Kidney (tissue), 13 donors: ENCODE measurements at regions not wholly inside any gene's neighbourhood (a gene's known extent, or its start where the extent isn't known, plus 50 kb on each side); places are given as distances from the start of the nearest gene placed in this dataset.

Experiments used
- DNase-seq, 5 donors: peaks; one replicate each; pipeline ENCODE4 v3.0.0-alpha.2; 2013 to 2020
- FAIRE-seq: peaks from 2 replicates; lab custom pipeline; 2012; peaks lifted over from hg19 to GRCh38; lab: Jason Lieb, UNC
- H3K27ac ChIP-seq, 2 donors: one replicate each; pipeline ENCODE4 v1.7.0; 2013; ENCODE audit warnings: low read depth in 2 of 2, low read length in 2 of 2, inconsistent platforms in 1 of 2
- H3K27me3 ChIP-seq: one replicate; pipeline ENCODE4 v1.7.1; 2013; ENCODE audit warnings: low read length, inconsistent platforms; ENCODE audit not compliant: control insufficient read depth, insufficient read depth
- H3K36me3 ChIP-seq, 3 donors: one replicate each; pipeline versions ENCODE4 v1.7.0 to v1.7.1; 2013; ENCODE audit warnings: low read length in 3 of 3, control low read depth in 1 of 3, inconsistent platforms in 1 of 3; ENCODE audit not compliant: insufficient read depth in 3 of 3, control insufficient read depth in 2 of 3
- H3K4me1 ChIP-seq, 3 donors: one replicate each; pipeline versions ENCODE4 v1.7.0 to v1.7.1; 2013; ENCODE audit warnings: low read length in 3 of 3, inconsistent platforms in 1 of 3, low read depth in 1 of 3; ENCODE audit not compliant: control insufficient read depth in 2 of 3, insufficient read depth in 2 of 3
- H3K4me3 ChIP-seq, 3 donors: one replicate each; pipeline versions ENCODE4 v1.7.0 to v1.8.1; 2013; ENCODE audit warnings: low read length in 3 of 3, control low read depth in 1 of 3, inconsistent platforms in 1 of 3
- H3K9ac ChIP-seq, 3 donors: one replicate each; pipeline versions ENCODE4 v1.7.0 to v1.7.1; 2013; ENCODE audit warnings: low read length in 3 of 3, control low read depth in 1 of 3, inconsistent platforms in 1 of 3
- H3K9me3 ChIP-seq, 3 donors: one replicate each; pipeline versions ENCODE4 v1.7.0 to v1.7.1; 2013; ENCODE audit warnings: low read length in 3 of 3, control low read depth in 1 of 3, inconsistent platforms in 1 of 3; ENCODE audit not compliant: control insufficient read depth in 2 of 3, insufficient read depth in 1 of 3
- intact Hi-C: fragments of 100-400 bp; cut with DNase I; formaldehyde crosslinking; loops from one replicate; pipeline ENCODE4 v1.11.1; 2022
- TF ChIP-seq, protein P1 (sequence below): IDR thresholded peaks from 3 replicates; pipeline ENCODE4 v1.5.1; 2012; ENCODE audit warnings: mild to moderate bottlenecking, moderate library complexity, borderline replicate concordance; ENCODE audit not compliant: insufficient read depth; ENCODE audit errors: extremely low read depth
- donor health status: control.
- donor health status: control.
- donor health status: control.
- donor health status: control.
- donor health status: control.
- donor health status: DM: yes; HTN: yes; CAD: no.
- donor health status: Normal renal cell carcinoma (clear cell type).

DNA sequence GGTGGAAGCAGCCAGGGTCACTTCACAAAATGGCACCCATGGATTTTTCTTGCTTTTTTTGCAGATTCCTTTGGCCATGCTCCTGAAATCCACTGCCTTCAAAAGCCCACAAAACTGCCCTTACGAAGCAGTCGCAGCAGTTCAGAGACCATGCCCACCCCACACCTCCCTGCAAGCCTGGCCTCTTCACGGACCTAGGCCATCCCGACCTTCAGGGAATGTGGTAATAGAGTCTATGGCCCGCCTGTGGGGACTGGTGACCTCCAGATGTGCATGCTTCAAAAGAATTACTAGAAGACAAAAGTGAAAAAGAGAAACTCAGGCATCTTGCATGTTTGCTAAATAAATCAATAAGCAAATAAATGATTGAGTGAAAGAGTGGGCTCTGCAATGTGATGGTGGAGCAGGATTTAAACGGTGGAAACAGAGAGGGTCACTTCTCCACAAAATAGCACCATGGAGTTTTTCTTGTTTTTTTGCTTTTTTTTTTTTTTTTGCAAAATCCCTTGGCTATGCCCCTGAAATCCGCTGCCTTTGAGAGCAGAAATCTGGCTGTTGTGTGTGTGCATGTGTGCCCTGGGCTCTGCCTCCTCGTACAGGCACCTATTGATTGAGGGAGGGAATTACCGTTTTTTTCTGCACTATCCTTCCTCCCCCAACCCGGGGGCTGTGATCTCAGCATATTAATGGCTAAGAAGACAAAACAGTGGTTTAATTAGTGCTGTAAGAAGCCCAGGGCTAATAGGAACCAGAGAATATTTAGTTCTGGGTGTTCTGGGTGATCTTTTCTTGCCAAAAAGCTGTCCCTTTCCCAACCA is 107.4 kb downstream of the PXDC1 start:
- no peaks in the 10 kb centered on the region for H3K27me3 ChIP-seq
- TF ChIP-seq, protein P1, sequence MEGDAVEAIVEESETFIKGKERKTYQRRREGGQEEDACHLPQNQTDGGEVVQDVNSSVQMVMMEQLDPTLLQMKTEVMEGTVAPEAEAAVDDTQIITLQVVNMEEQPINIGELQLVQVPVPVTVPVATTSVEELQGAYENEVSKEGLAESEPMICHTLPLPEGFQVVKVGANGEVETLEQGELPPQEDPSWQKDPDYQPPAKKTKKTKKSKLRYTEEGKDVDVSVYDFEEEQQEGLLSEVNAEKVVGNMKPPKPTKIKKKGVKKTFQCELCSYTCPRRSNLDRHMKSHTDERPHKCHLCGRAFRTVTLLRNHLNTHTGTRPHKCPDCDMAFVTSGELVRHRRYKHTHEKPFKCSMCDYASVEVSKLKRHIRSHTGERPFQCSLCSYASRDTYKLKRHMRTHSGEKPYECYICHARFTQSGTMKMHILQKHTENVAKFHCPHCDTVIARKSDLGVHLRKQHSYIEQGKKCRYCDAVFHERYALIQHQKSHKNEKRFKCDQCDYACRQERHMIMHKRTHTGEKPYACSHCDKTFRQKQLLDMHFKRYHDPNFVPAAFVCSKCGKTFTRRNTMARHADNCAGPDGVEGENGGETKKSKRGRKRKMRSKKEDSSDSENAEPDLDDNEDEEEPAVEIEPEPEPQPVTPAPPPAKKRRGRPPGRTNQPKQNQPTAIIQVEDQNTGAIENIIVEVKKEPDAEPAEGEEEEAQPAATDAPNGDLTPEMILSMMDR, result no peak
- no peak overlapping the region for H3K27ac ChIP-seq
- no peaks in the 10 kb centered on the region for H3K4me1 ChIP-seq
- no peak overlapping the region for H3K9ac ChIP-seq
- intact Hi-C loops, result no loop called here
- H3K9me3 ChIP-seq, result peaks cover 0 to 4% (median 0%) of the 10 kb centered on the region in 3 donors
- peak in 1 of 5 donors; percentile 27 for DNase-seq
- no peak overlapping the region for H3K4me3 ChIP-seq
- FAIRE-seq, result no peak
- H3K36me3 ChIP-seq, result no peaks in the 10 kb centered on the region

DNA sequence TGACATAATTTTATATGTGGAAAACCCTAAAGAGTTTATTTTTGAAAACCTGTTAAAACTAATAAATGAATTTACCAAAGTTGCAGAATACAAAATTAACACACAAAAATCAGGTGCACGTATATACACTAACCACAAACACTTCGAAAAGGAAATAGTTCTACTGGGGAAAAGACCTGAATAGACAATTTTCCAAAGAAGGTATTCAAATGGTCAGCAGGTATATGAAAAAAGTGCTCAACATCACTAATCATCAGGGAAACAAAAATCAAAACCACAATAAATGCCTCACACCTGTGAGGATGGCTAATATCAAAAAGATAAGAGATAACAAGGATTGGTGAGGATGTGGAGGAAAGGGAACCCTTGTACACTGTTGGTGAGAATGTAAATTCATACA is 110.6 kb downstream of the PXDC1 start:
- no peak for FAIRE-seq
- no peak overlapping the region for H3K27ac ChIP-seq
- TF ChIP-seq, protein P1, result no peak
- no peaks in the 10 kb centered on the region for H3K4me1 ChIP-seq
- no peaks in the 10 kb centered on the region for H3K27me3 ChIP-seq
- no peak for DNase-seq
- H3K9ac ChIP-seq, result no peak overlapping the region
- intact Hi-C loops, result no loop called here
- H3K36me3 ChIP-seq, result no peaks in the 10 kb centered on the region
- H3K9me3 ChIP-seq, result no peaks in the 10 kb centered on the region
- H3K4me3 ChIP-seq, result no peak overlapping the region

DNA sequence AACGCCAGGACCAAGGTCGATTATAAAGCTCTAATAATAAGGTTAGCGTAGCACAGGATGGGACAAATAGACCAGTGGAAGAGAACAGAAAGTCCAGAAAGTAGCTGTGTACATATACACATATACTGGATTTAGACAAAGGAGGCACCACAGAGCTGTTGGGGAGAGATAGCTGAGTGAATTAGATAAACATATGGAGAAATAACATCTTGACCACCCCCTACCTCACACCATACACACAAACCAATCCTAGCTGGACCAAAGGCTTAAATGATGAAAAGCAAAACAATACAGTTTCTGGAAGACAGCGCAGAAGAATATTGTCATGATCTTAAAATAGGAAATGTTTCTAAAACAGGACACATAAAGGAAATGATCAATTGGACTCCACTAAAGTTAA is 112.9 kb downstream of the PXDC1 start:
- no peak for DNase-seq
- Histone ChIP-seq H3K4me3 (no peak overlapping the region), H3K4me1 (no peaks in the 10 kb centered on the region), H3K9me3 (no peaks in the 10 kb centered on the region), H3K9ac (no peak overlapping the region), H3K27me3 (no peaks in the 10 kb centered on the region), H3K36me3 (no peaks in the 10 kb centered on the region), H3K27ac (no peak overlapping the region)
- FAIRE-seq, result no peak
- intact Hi-C loops, result no loop called here
- TF ChIP-seq, protein P1, result no peak

DNA sequence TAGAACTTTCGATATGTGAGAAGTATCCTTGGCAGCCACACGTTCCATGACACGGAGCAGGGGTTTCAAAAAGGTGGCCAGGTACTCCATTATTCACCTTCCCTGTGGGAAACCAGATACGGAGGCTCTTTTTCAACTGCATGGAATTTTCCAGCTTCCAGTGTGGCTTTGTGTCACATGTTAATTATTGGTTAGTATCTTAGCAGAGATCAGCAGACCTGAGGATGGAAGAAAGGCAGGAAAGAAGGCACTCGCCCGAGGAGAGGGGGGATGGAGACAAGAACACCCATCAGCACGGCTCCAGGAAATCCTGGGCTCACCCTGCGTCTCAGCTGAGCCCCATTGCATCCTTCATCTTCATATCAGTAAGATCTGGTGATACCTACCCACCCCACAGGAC is 115.5 kb downstream of the PXDC1 start:
- Histone ChIP-seq H3K27ac (no peak overlapping the region), H3K36me3 (no peaks in the 10 kb centered on the region), H3K9ac (no peak overlapping the region), H3K4me1 (no peaks in the 10 kb centered on the region), H3K4me3 (no peak overlapping the region), H3K9me3 (no peaks in the 10 kb centered on the region), H3K27me3 (no peaks in the 10 kb centered on the region)
- DNase-seq, result no peak
- no peak for FAIRE-seq
- TF ChIP-seq, protein P1, result no peak
- intact Hi-C loops, result no loop called here
